Osteoblast (primary cell): ENCODE measurements at regions not wholly inside any gene's neighbourhood (a gene's known extent, or its start where the extent isn't known, plus 50 kb on each side); places are given as distances from the start of the nearest gene placed in this dataset.
A peak's percentile ranks its signal among the peaks of the same experiment; 100 is the strongest.

Experiments used
- DNase-seq: peaks from one replicate; pipeline ENCODE4 v3.0.0; 2011; ENCODE audit warnings: low spot score, mixed read lengths; ENCODE audit not compliant: insufficient read length; ENCODE audit errors: missing footprints
- H2AFZ ChIP-seq: 2 replicates; pipeline ENCODE4 v1.6.0; 2011; ENCODE audit warnings: mild to moderate bottlenecking, low read length
- H3K27ac ChIP-seq: 2 replicates; pipeline ENCODE4 v1.5.1; 2011; ENCODE audit warnings: mild to moderate bottlenecking, low read depth, low read length, moderate library complexity
- H3K27me3 ChIP-seq: 2 replicates; pipeline ENCODE4 v1.6.0; 2012; ENCODE audit warnings: mild to moderate bottlenecking, control low read depth, inconsistent platforms, low read length, moderate library complexity; ENCODE audit not compliant: insufficient read depth
- H3K36me3 ChIP-seq: 2 replicates; pipeline ENCODE4 v1.5.1; 2011; ENCODE audit warnings: mild to moderate bottlenecking, low read length, control low read depth, moderate library complexity; ENCODE audit not compliant: insufficient read depth
- H3K4me1 ChIP-seq: 2 replicates; pipeline ENCODE4 v1.5.1; 2011; ENCODE audit warnings: mild to moderate bottlenecking, low read length, control low read depth, moderate library complexity; ENCODE audit not compliant: insufficient read depth
- H3K4me2 ChIP-seq: 2 replicates; pipeline ENCODE4 v1.6.0; 2011; ENCODE audit warnings: mild to moderate bottlenecking, low read length; ENCODE audit not compliant: insufficient read depth
- H3K4me3 ChIP-seq: fragments of 200-600 bp; sonication (generic); 3 replicates; pipeline ENCODE4 v1.5.1; 2012; ENCODE audit warnings: mild to moderate bottlenecking, low read length, inconsistent platforms; ENCODE audit not compliant: insufficient read depth
- H3K79me2 ChIP-seq: 2 replicates; pipeline ENCODE4 v1.6.0; 2012; ENCODE audit warnings: mild to moderate bottlenecking, low read length, control low read depth, inconsistent platforms; ENCODE audit not compliant: insufficient read depth
- H3K9me3 ChIP-seq: 2 replicates; pipeline ENCODE4 v1.5.1; 2011; ENCODE audit warnings: low read depth, low read length, control low read depth
- H4K20me1 ChIP-seq: 2 replicates; pipeline ENCODE4 v1.6.0; 2012; ENCODE audit warnings: mild to moderate bottlenecking, low read length, control low read depth; ENCODE audit not compliant: insufficient read depth
- CTCF ChIP-seq: IDR thresholded peaks from 2 replicates; pipeline ENCODE4 v1.5.1; 2011; ENCODE audit warnings: mild to moderate bottlenecking, low read depth, low read length, moderate library complexity; ENCODE audit errors: extremely low read depth

- no peaks in the 10 kb centered on the region for H3K79me2 ChIP-seq
- H3K36me3 ChIP-seq, result no peaks in the 10 kb centered on the region
- H4K20me1 ChIP-seq, result no peaks in the 10 kb centered on the region
- H3K4me3 ChIP-seq, result no peak overlapping the region
- DNase-seq, result peak; percentile 46
- H2AFZ ChIP-seq, result no peak overlapping the region
- peaks cover 12% of the 10 kb centered on the region for H3K4me1 ChIP-seq
- no peaks in the 10 kb centered on the region for H3K9me3 ChIP-seq
- H3K27ac ChIP-seq, result no peak overlapping the region
- H3K4me2 ChIP-seq, result no peak overlapping the region
- no peaks in the 10 kb centered on the region for H3K27me3 ChIP-seq
- no peak for TF ChIP-seq CTCF
These were observed 55.5 kb upstream of the ST6GAL2 start for GRCh38 chr2:106941372-106941993.

- Histone ChIP-seq H3K9me3 (no peaks in the 10 kb centered on the region), H3K4me1 (peaks cover 12% of the 10 kb centered on the region), H2AFZ (no peak overlapping the region), H4K20me1 (no peaks in the 10 kb centered on the region), H3K27me3 (no peaks in the 10 kb centered on the region), H3K27ac (peak overlapping the region; percentile 40), H3K4me3 (no peak overlapping the region), H3K79me2 (no peaks in the 10 kb centered on the region), H3K36me3 (no peaks in the 10 kb centered on the region), H3K4me2 (peak overlapping the region; percentile 62)
- no peak for TF ChIP-seq CTCF
- no peak for DNase-seq
These were observed 57.7 kb upstream of the ST6GAL2 start for GRCh38 chr2:106943468-106944200.

GRCh38 chr2:106944215-106944614 lies 58.2 kb upstream of the ST6GAL2 start:
- H3K4me3 ChIP-seq, result no peak overlapping the region
- DNase-seq, result peak; percentile 44
- no peaks in the 10 kb centered on the region for H3K79me2 ChIP-seq
- H3K36me3 ChIP-seq, result no peaks in the 10 kb centered on the region
- H3K27me3 ChIP-seq, result no peaks in the 10 kb centered on the region
- peaks cover 12% of the 10 kb centered on the region for H3K4me1 ChIP-seq
- no peaks in the 10 kb centered on the region for H3K9me3 ChIP-seq
- H3K27ac ChIP-seq, result peak overlapping the region; percentile 40
- H4K20me1 ChIP-seq, result no peaks in the 10 kb centered on the region
- H3K4me2 ChIP-seq, result peak overlapping the region; percentile 62
- no peak overlapping the region for H2AFZ ChIP-seq
- TF ChIP-seq CTCF, result no peak

- Histone ChIP-seq H3K4me2 (no peak overlapping the region), H4K20me1 (no peaks in the 10 kb centered on the region), H3K4me1 (peaks cover 16% of the 10 kb centered on the region), H3K36me3 (no peaks in the 10 kb centered on the region), H3K9me3 (no peaks in the 10 kb centered on the region), H3K27me3 (no peaks in the 10 kb centered on the region), H3K79me2 (no peaks in the 10 kb centered on the region), H2AFZ (no peak overlapping the region), H3K4me3 (no peak overlapping the region), H3K27ac (no peak overlapping the region)
- DNase-seq, result no peak
- no peak for TF ChIP-seq CTCF
These were observed 62.6 kb upstream of the ST6GAL2 start for GRCh38 chr2:106948540-106948939.
